ENCODE measurements at regions not wholly inside any gene's neighbourhood (a gene's known extent, or its start where the extent isn't known, plus 50 kb on each side); places are given as distances from the start of the nearest gene placed in this dataset.
"Not testable (repeated sequence)": the region's sequence is repeated elsewhere in the genome, so short reads cannot be mapped to it uniquely, and the experiment has no call there.

DNA sequence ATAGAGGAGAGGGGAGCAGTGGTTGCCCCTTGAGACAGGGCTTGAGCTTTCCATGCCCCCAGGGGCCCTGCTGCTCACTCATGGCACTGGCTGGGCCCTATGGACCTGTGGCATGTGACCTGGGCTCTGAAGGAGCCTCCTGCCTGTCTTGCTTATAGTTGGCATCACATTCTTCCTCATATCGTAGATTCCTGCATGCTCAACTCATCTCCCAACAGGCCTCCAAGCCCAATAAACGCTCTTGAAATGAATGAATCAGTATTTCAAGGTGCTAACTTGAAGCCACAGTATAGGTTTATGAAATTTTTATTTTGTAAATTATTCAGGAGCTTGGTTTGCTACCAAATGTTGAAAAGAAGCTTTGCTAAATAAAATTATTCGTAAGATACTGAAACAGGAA, 93.3 kb upstream of the SLC7A14 start:
- H3K4me1 Mint-ChIP-seq = no peaks in the 10 kb centered on the region
- ATAC-seq (replicated peaks; ENCODE audit: extremely low read depth, poor library complexity, severe bottlenecking) = no peak
- no peaks in the 10 kb centered on the region for H3K36me3 Mint-ChIP-seq (ENCODE audit: insufficient read depth)
- H3K27me3 Mint-ChIP-seq = no peaks in the 10 kb centered on the region
- H3K4me3 Mint-ChIP-seq = no peak overlapping the region
- H3K27ac Mint-ChIP-seq (ENCODE audit: low read depth) = no peak overlapping the region
- no peaks in the 10 kb centered on the region for H3K9me3 Mint-ChIP-seq
- no peak for DNase-seq (ENCODE audit: low spot score in 2 of 2)

DNA sequence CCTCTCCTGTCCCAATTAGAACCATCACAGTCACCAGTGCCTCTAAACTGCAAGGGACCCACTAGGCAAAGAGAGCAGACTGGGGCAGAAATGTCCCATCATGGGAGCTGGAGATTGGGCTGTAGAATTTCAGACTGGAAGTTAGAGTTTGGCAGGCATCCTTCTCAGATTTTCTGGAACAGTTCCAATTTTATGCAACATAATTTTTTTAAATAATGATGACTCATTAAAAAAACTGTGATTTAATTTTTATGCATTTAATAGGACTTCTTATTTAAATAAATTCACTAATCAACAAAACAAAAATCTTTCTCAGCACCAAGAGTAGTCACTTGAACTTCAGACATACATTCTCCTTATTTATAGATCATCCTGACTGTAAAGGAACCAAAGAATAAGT, 84.6 kb upstream of the SLC7A14 start:
- Mint-ChIP-seq H3K4me3 (no peak overlapping the region), H3K9me3 (no peaks in the 10 kb centered on the region), H3K4me1 (no peaks in the 10 kb centered on the region), H3K36me3 (ENCODE audit: insufficient read depth) (no peaks in the 10 kb centered on the region), H3K27ac (ENCODE audit: low read depth) (no peak overlapping the region), H3K27me3 (peaks cover 9% of the 10 kb centered on the region)
- no peak for ATAC-seq (replicated peaks; ENCODE audit: extremely low read depth, poor library complexity, severe bottlenecking)
- DNase-seq (ENCODE audit: low spot score in 2 of 2) = no peak

DNA sequence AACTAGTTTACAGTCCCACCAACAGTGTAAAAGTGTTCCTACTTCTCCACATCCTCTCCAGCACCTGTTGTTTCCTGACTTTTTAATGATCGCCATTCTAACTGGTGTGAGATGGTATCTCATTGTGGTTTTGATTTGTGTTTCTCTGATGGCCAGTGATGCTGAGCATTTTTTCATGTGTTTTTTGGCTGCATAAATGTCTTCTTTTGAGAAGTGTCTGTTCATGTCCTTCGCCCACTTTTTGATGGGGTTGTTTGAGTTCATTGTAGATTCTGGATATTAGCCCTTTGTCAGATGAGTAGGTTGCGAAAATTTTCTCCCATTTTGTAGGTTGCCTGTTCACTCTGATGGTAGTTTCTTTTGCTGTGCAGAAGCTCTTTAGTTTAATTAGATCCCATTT, 77.1 kb upstream of the SLC7A14 start:
- not testable (repeated sequence) for H3K4me3 Mint-ChIP-seq; H3K36me3 Mint-ChIP-seq (ENCODE audit: insufficient read depth); H3K4me1 Mint-ChIP-seq; H3K9me3 Mint-ChIP-seq; H3K27ac Mint-ChIP-seq (ENCODE audit: low read depth); ATAC-seq (replicated peaks; ENCODE audit: extremely low read depth, poor library complexity, severe bottlenecking); DNase-seq (ENCODE audit: low spot score in 2 of 2)
- peaks cover 18% of the 10 kb centered on the region for H3K27me3 Mint-ChIP-seq

DNA sequence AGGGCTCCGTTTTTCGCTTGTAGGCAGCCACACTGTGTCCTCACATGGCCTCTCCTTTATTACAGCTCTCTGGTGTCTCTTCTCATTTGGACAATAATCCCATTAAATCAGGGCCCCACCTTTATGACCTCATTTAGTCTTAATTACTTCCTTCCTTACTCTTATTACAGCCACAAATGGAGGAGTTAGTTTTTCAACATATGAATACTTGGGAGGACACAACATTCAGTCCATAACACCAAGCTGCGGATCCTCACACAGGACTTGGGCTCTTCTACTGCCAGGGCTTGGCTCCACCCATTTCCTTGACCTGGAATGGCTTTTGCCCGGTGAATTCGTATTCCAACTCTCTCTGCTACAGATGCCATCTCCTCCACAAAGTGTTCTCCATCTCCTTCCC, 74.3 kb upstream of the SLC7A14 start:
- Mint-ChIP-seq H3K9me3 (no peaks in the 10 kb centered on the region), H3K27me3 (peaks cover 17% of the 10 kb centered on the region), H3K27ac (ENCODE audit: low read depth) (no peak overlapping the region), H3K4me1 (no peaks in the 10 kb centered on the region), H3K36me3 (ENCODE audit: insufficient read depth) (no peaks in the 10 kb centered on the region), H3K4me3 (no peak overlapping the region)
- ATAC-seq (replicated peaks; ENCODE audit: extremely low read depth, poor library complexity, severe bottlenecking) (no peak), DNase-seq (ENCODE audit: low spot score in 2 of 2) (no peak)

DNA sequence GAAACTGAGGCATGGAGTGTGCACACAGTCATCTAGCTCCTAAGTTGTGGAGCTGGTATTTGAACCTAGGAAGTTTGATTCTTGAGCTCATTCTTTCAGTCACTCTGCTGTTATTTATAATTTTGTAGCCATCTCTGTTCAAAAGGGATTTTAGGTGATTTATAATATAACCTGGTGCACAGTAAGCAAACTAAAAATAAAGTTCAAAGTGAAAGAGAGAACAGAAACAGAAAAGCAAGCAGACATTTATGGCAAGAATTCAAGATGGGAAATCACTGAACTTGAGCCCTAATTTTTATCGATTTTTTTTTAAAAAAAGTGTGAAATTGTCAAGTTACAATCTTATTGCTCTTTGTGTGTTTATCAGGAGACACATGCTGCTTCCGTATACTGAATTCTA, 71.4 kb upstream of the SLC7A14 start:
- ATAC-seq (replicated peaks; ENCODE audit: extremely low read depth, poor library complexity, severe bottlenecking) = no peak
- H3K4me3 Mint-ChIP-seq = no peak overlapping the region
- H3K36me3 Mint-ChIP-seq (ENCODE audit: insufficient read depth) = no peaks in the 10 kb centered on the region
- H3K4me1 Mint-ChIP-seq = no peaks in the 10 kb centered on the region
- H3K27ac Mint-ChIP-seq (ENCODE audit: low read depth) = no peak overlapping the region
- peaks cover 32% of the 10 kb centered on the region for H3K27me3 Mint-ChIP-seq
- no peak for DNase-seq (ENCODE audit: low spot score in 2 of 2)
- no peaks in the 10 kb centered on the region for H3K9me3 Mint-ChIP-seq

DNA sequence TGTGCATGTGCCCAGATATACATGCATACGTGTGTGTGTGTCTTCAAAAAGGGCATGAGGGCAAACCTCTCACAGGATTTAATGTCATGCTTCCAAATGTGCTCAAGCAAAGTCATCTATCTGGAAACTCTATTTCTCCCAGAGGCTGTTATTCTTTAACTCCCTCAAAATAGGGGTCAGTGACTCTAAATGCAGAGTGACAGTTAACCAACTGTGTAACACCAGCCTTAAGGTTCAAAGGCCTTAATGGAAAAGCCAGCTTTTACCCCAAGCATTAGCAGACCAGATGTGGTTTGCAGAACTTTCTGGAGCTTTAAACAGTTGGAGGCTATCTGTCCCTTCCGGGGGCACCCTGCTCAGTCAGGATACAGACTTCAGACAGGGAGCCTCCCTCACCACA, 70.4 kb upstream of the SLC7A14 start:
- ATAC-seq (replicated peaks; ENCODE audit: extremely low read depth, poor library complexity, severe bottlenecking) = no peak
- Mint-ChIP-seq H3K4me3 (no peak overlapping the region), H3K36me3 (ENCODE audit: insufficient read depth) (no peaks in the 10 kb centered on the region), H3K27ac (ENCODE audit: low read depth) (no peak overlapping the region), H3K4me1 (no peaks in the 10 kb centered on the region), H3K9me3 (no peaks in the 10 kb centered on the region), H3K27me3 (peaks cover 32% of the 10 kb centered on the region)
- DNase-seq (ENCODE audit: low spot score in 2 of 2) = no peak

DNA sequence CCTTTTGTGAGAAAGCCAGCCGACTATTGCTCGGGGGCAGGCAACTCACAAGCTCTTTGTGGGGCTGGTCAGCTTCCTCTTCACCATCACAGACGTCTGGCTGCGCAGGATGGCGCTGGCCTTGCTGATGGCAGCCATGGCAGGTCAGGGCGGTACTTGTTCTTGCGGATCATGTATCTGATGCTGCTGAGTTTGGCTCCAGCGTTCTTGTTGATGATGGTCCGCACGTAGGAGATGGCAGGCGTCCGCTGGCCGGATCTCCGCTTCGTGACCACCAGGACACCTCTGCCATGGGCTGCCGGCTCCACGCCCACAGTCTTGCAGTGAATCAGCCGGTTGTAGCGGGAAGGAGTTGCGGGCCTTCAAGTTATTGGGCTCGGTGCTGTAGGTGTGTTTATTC, 67.9 kb upstream of the SLC7A14 start:
- ATAC-seq (replicated peaks; ENCODE audit: extremely low read depth, poor library complexity, severe bottlenecking) = no peak
- DNase-seq (ENCODE audit: low spot score in 2 of 2) = no peak
- H3K27me3 Mint-ChIP-seq = peaks cover 49% of the 10 kb centered on the region
- H3K4me1 Mint-ChIP-seq = no peaks in the 10 kb centered on the region
- H3K9me3 Mint-ChIP-seq = no peaks in the 10 kb centered on the region
- H3K36me3 Mint-ChIP-seq (ENCODE audit: insufficient read depth) = no peaks in the 10 kb centered on the region
- H3K27ac Mint-ChIP-seq (ENCODE audit: low read depth) = no peak overlapping the region
- no peak overlapping the region for H3K4me3 Mint-ChIP-seq

DNA sequence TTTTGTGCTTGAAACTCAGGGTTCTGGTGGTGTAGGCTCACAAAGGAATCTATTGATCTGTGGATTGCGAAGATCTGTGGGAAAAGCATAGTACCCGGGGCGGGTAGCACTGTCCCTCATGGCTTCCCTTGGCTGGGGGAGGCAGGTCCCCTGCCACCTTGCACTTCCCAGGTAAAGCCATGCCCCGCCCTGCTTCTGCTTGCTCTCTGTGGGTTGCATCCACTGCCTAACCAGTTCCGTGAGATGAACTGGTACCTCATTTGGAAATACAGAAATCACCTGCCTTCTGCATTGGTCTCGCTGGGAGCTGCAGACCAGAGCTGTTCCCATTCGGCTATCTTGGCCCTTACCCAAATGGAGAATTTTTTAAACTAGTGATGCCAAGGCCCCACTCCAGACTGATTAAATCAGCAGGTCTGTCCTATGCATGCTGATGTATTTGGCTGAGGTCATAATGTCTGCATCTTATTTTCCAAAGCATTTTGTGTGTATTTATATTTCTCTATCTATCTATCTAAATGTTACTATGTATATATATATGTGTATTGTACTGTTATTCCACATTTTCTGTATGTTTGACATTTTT, 65.5 kb upstream of the SLC7A14 start:
- no peaks in the 10 kb centered on the region for H3K4me1 Mint-ChIP-seq
- H3K27me3 Mint-ChIP-seq = peaks cover 51% of the 10 kb centered on the region
- H3K36me3 Mint-ChIP-seq (ENCODE audit: insufficient read depth) = no peaks in the 10 kb centered on the region
- no peak overlapping the region for H3K4me3 Mint-ChIP-seq
- H3K9me3 Mint-ChIP-seq = no peaks in the 10 kb centered on the region
- ATAC-seq (replicated peaks; ENCODE audit: extremely low read depth, poor library complexity, severe bottlenecking) (no peak), DNase-seq (ENCODE audit: low spot score in 2 of 2) (no peak)
- no peak overlapping the region for H3K27ac Mint-ChIP-seq (ENCODE audit: low read depth)

DNA sequence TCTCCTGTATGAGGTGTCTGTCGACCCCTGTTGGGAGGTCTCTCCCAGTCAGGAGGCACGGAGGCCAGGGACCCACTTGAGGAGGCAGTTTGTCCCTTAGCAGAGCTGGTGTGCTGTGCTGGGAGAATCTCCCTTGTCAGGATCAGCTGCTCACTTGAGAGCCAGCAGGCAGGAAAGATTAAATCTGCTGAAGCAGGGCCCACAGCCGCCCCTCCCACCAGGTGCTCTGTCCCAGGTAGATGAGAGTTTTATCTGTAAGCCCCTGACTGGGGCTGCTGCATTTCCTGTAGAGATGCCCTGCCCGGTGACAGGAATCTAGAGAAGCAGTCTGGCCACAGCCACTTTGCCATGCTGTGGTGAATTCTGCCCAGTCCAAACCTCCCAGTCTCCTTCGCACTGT, 64.7 kb upstream of the SLC7A14 start:
- peaks cover 51% of the 10 kb centered on the region for H3K27me3 Mint-ChIP-seq
- H3K4me3 Mint-ChIP-seq; H3K27ac Mint-ChIP-seq (ENCODE audit: low read depth); H3K9me3 Mint-ChIP-seq; H3K4me1 Mint-ChIP-seq; DNase-seq (ENCODE audit: low spot score in 2 of 2); H3K36me3 Mint-ChIP-seq (ENCODE audit: insufficient read depth); ATAC-seq (replicated peaks; ENCODE audit: extremely low read depth, poor library complexity, severe bottlenecking): not testable (repeated sequence)

DNA sequence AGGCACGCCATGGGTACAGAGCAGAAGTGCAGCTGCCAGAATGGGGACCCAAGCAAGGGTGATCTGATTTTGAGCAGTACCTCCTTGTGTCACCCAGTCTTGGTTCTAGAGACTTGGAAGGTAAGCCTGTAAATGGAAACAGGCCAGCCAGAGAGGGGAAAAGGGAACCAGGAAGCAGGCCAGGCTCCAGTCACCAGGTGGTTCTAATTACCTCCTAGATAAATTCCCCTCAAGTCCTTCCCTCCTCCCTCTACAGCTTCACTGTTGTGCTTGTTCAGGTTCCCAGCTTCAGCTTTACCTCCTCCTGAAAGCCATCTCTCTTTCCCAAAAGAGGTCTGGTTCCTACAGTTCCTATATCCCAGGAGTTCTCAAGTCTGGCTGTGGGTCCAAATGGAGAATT, 58.8 kb upstream of the SLC7A14 start:
- H3K27me3 Mint-ChIP-seq = peaks cover 22% of the 10 kb centered on the region
- DNase-seq (ENCODE audit: low spot score in 2 of 2) = no peak
- no peaks in the 10 kb centered on the region for H3K36me3 Mint-ChIP-seq (ENCODE audit: insufficient read depth)
- H3K9me3 Mint-ChIP-seq = no peaks in the 10 kb centered on the region
- H3K4me1 Mint-ChIP-seq = no peaks in the 10 kb centered on the region
- H3K4me3 Mint-ChIP-seq = no peak overlapping the region
- H3K27ac Mint-ChIP-seq (ENCODE audit: low read depth) = no peak overlapping the region
- ATAC-seq (replicated peaks; ENCODE audit: extremely low read depth, poor library complexity, severe bottlenecking) = no peak

DNA sequence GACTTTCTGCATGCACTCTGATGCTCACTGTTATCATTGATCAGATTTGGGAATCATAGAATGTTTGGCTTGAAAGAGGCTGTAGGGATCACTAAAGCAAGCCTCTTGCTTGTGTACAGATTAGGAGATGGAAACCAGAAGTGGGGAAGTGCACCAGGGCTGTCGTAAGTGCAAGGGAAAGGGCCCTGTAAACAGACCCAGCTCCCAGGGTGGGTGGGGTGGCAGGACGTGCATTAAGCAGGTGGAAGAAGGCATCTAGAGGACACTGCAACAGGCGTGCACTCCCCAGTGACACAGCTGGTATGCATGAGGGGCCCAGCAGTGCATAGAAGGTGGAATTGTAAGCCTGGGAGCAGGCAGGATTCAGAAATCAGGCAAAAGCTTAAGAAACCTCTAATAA, 58.0 kb upstream of the SLC7A14 start:
- no peaks in the 10 kb centered on the region for H3K36me3 Mint-ChIP-seq (ENCODE audit: insufficient read depth)
- ATAC-seq (replicated peaks; ENCODE audit: extremely low read depth, poor library complexity, severe bottlenecking) = no peak
- no peaks in the 10 kb centered on the region for H3K4me1 Mint-ChIP-seq
- H3K27me3 Mint-ChIP-seq = peaks cover 14% of the 10 kb centered on the region
- no peak for DNase-seq (ENCODE audit: low spot score in 2 of 2)
- H3K4me3 Mint-ChIP-seq = no peak overlapping the region
- H3K27ac Mint-ChIP-seq (ENCODE audit: low read depth) = no peak overlapping the region
- no peaks in the 10 kb centered on the region for H3K9me3 Mint-ChIP-seq

DNA sequence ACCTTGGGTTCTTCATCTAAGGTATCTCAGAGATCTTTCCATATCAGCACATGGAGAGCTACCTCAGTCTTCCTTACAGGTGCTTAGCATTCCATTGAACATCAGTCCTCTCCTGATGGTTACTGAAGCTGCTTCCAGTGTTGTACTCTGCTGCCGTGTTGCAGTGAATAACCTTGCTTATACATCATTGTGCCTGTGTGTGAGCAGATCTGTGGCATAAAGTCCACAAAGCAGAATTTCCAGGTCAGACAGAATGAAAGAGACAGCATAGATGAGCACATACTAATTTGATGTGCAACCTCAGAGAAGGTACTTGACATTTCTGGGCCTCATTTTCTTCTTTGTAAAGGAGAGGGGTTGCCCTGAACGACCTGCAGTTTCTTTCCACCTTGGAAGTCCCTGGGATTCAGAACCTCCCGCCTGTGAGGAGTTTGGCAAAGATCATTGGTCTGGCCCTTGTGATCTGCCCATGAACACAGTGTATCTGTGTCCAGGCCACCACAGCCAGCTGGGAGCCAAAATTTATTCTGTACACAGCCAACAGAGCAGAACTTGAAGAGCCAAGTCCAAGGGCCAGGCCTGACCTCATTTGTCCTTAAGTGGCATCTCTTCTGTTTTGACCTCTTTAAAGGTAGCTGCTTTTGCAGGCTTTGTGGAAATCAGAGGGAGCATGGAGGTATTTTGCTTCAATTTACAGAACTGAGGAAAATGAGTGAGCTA, 57.2 kb upstream of the SLC7A14 start:
- no peak for DNase-seq (ENCODE audit: low spot score in 2 of 2)
- H3K4me1 Mint-ChIP-seq = no peaks in the 10 kb centered on the region
- H3K36me3 Mint-ChIP-seq (ENCODE audit: insufficient read depth) = no peaks in the 10 kb centered on the region
- no peak overlapping the region for H3K4me3 Mint-ChIP-seq
- no peak for ATAC-seq (replicated peaks; ENCODE audit: extremely low read depth, poor library complexity, severe bottlenecking)
- peaks cover 6% of the 10 kb centered on the region for H3K27me3 Mint-ChIP-seq
- no peak overlapping the region for H3K27ac Mint-ChIP-seq (ENCODE audit: low read depth)
- no peaks in the 10 kb centered on the region for H3K9me3 Mint-ChIP-seq

DNA sequence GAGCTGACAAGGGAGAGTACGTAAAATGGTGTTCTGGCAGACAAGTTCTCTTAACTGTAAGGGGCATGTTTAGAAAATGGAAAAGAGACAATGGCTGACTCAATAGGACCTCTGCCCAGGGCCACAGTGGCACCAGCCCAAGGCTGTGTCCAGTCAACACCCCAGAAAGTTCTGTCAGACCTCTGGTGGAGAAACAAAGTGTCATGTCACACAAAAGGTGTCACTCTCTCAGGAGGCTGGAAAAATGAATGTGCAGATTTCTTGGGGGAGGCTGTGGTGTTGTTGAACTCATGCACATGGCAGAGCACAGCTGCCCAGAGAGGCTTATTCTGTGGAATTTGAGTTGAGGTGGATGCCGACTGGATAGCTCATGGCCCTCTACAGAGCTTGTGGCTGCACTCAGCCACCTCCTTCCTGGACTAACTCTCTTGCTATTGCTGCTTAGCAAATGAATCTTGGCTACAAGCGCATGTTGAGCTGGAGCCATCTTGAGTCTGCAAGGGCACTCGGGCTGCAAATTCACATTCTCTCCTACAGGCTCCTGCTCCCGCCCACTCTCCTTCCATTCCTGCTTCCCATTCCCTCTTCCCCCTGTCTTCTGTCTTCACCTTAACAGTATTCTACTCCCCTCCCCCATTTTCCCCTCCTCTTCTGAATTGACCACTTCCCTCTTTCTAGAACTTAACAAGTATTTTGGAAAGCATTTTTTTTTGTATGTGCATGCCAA, 55.8 kb upstream of the SLC7A14 start:
- no peak overlapping the region for H3K4me3 Mint-ChIP-seq
- peaks cover 3% of the 10 kb centered on the region for H3K27me3 Mint-ChIP-seq
- H3K36me3 Mint-ChIP-seq (ENCODE audit: insufficient read depth) = no peaks in the 10 kb centered on the region
- H3K9me3 Mint-ChIP-seq = no peaks in the 10 kb centered on the region
- H3K4me1 Mint-ChIP-seq = no peaks in the 10 kb centered on the region
- DNase-seq (ENCODE audit: low spot score in 2 of 2) (no peak), ATAC-seq (replicated peaks; ENCODE audit: extremely low read depth, poor library complexity, severe bottlenecking) (no peak)
- no peak overlapping the region for H3K27ac Mint-ChIP-seq (ENCODE audit: low read depth)
